ENCODE measurements at regions not wholly inside any gene's neighbourhood (a gene's known extent, or its start where the extent isn't known, plus 50 kb on each side); places are given as distances from the start of the nearest gene placed in this dataset.

DNA sequence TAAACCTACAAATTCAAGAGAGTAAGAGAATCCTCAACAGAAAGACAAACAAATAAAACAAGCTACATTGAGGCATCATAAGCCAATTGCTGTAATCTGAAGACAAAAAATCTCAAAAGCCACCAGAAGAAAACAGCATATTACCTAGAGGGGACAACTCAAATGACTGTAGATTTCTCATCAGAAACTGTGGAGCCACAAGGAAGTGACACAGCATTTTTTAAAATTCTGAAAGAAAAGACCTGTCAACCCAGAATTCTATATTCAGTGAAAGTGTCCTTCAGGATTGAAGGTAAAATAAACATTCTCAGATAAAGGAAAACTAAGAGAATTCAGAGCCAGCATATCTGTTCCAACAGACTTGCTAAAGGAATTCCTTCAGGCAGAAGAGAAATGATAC is 147.8 kb upstream of the DHRS4 start:
- Histone ChIP-seq H3K4me3 (no peak overlapping the region), H3K27me3 (no peaks in the 10 kb centered on the region), H3K9me3 (peaks cover 0 to 14% of the 10 kb centered on the region in 2 donors), H3K4me1 (no peaks in the 10 kb centered on the region), H3K36me3 (no peaks in the 10 kb centered on the region), H3K27ac (no peak overlapping the region)
- no peak for DNase-seq (ENCODE audit: low spot score)
- TF ChIP-seq, protein P1, sequence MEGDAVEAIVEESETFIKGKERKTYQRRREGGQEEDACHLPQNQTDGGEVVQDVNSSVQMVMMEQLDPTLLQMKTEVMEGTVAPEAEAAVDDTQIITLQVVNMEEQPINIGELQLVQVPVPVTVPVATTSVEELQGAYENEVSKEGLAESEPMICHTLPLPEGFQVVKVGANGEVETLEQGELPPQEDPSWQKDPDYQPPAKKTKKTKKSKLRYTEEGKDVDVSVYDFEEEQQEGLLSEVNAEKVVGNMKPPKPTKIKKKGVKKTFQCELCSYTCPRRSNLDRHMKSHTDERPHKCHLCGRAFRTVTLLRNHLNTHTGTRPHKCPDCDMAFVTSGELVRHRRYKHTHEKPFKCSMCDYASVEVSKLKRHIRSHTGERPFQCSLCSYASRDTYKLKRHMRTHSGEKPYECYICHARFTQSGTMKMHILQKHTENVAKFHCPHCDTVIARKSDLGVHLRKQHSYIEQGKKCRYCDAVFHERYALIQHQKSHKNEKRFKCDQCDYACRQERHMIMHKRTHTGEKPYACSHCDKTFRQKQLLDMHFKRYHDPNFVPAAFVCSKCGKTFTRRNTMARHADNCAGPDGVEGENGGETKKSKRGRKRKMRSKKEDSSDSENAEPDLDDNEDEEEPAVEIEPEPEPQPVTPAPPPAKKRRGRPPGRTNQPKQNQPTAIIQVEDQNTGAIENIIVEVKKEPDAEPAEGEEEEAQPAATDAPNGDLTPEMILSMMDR (IDR thresholded peaks at IDR 0.05): no peak

DNA sequence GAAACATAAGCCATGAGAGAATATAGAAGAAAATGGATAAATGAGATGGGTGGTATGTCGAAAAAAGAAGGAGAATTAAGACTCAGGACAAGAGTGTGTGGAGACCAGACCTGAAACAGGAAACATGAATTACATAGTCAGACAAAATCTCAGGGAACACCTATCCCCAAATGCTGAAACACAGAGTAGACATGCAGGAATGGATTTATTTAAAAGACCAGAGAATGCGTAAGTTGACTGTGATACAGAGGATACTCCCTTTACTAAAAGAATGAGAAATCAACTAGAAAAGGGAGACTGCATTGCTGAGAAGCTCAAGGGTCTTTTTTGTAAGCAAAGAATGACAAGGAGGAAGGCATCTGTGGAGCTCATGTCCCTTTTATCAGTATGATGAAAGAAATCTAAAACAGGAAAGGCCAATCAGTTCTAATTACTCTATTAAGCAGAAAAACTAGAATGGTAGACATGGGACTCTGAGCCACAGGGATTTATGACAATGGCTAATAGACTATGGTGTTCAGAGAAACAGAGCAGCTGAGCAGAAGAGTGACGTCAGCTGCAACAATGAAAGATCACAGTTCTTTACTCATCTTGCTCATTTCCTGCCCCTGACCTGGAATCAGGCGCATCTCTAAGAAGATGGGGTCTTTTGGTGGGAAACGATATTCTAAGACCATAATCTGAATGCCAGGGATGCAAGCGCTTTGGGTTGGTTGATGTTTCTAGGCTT is 138.9 kb upstream of the DHRS4 start:
- H3K4me1 ChIP-seq: no peaks in the 10 kb centered on the region
- no peak overlapping the region for H3K4me3 ChIP-seq
- no peaks in the 10 kb centered on the region for H3K36me3 ChIP-seq
- TF ChIP-seq, protein P1 (IDR thresholded peaks at IDR 0.05): no peak
- H3K9me3 ChIP-seq: peaks cover 0 to 6% of the 10 kb centered on the region in 2 donors
- no peaks in the 10 kb centered on the region for H3K27me3 ChIP-seq
- no peak overlapping the region for H3K27ac ChIP-seq
- DNase-seq (ENCODE audit: low spot score): no peak

DNA sequence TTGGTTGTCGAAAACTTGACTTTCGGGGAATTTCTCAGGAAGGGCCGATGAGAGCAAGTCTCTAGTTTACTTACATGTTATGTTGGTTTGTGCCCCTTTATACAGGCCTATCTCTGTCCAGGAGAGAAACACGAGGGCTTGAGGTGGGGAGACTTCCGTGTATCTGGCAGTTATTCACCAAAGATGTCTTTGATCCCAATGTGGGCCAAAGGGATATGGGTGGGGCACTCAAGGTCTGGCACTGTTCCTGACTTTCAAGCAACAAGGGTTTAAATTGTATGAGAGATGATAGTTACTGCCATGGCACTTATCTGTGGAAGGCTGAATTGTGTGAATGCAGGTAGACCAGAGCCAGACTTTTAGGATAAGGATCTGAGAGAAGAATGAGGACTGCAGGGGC is 137.2 kb upstream of the DHRS4 start:
- TF ChIP-seq, protein P1 (IDR thresholded peaks at IDR 0.05): no peak
- Histone ChIP-seq H3K27ac (no peak overlapping the region), H3K27me3 (no peaks in the 10 kb centered on the region)

DNA sequence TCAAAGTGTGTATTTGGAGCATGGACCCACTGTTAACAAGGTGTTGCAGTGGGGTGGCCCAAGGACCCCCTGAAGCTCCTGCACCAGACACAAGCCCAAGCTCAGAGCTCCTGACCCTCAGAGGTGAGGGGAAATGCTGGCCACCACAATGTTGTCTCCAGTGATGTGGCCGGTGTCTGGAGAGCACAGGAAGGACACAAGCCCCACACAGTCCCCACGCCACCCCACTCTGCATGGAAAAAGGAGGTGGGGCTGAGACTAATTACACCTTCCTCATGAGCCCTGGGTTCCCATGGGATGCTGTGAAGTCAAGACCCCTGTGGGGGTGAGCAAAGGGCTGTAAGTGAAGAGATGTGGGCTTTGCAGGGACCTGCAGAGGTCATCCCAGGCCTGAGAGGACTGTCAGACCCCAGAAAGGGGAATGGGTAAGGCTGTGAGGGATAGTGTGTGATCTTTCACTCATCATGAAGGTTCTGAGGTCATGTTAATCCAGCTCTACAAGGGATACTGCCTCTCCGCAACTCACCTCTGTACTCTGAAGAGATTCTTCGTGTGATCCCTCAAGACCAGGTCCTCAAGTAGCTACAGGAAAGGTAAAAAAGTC is 136.3 kb upstream of the DHRS4 start:
- no peak overlapping the region for H3K27ac ChIP-seq
- DNase-seq (ENCODE audit: low spot score): no peak
- peaks cover 0 to 6% of the 10 kb centered on the region in 2 donors for H3K9me3 ChIP-seq
- TF ChIP-seq, protein P1 (IDR thresholded peaks at IDR 0.05): no peak
- H3K4me1 ChIP-seq: no peaks in the 10 kb centered on the region
- no peaks in the 10 kb centered on the region for H3K27me3 ChIP-seq
- H3K4me3 ChIP-seq: no peak overlapping the region
- H3K36me3 ChIP-seq: no peaks in the 10 kb centered on the region

More for the DNA sequence above, 137.2 kb upstream of the DHRS4 start:
- Histone ChIP-seq H3K4me1 (no peaks in the 10 kb centered on the region), H3K4me3 (no peak overlapping the region), H3K9me3 (peaks cover 0 to 6% of the 10 kb centered on the region in 2 donors), H3K36me3 (no peaks in the 10 kb centered on the region)
- no peak for DNase-seq (ENCODE audit: low spot score)

DNA sequence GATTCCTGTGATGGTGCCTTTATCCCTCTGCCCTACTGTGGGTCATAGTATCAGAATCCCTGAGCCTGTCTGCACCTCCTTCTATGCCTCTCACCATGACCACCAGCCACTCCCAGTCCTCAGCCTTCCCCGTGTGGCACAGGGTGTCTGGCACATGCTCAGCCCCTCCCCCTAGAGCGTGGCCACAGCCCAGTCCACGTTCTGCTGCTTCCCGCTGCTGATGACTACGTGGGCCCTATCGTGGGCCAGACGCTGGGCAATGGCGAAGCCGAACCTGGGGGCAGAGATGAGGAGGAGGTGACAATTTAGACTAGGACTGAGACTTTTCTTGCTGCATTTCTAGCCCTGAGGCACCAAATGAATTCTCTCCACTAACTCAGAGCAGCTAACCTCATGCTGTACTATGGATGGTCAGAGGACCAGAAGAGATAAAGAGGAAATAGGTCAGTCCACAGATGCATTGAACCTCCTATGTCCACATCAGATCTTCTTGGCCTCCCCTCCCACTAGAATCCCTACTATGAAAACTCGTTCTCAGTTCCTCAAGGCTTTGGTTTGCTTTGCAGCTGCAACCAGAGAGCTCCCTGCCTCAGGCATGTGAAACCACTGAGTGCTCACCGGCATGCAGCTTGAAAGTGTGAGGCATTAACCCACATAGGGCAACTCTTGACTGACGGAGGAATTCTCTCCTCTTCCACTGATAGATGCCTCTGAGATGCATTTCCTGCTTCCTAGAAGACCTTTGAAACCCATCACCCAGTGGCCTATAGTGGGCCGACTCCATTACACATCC is 126.3 kb upstream of the DHRS4 start:
- Histone ChIP-seq H3K27me3 (no peaks in the 10 kb centered on the region), H3K4me1 (no peaks in the 10 kb centered on the region), H3K27ac (no peak overlapping the region), H3K4me3 (no peak overlapping the region), H3K36me3 (no peaks in the 10 kb centered on the region), H3K9me3 (no peaks in the 10 kb centered on the region)
- DNase-seq (ENCODE audit: low spot score): no peak
- TF ChIP-seq, protein P1 (IDR thresholded peaks at IDR 0.05): no peak
